HEK293 (cell line): ENCODE measurements at regions not wholly inside any gene's neighbourhood (a gene's known extent, or its start where the extent isn't known, plus 50 kb on each side); places are given as distances from the start of the nearest gene placed in this dataset.

Experiments
- CTCF ChIA-PET: fragments of 350-600 bp; formaldehyde crosslinking; extraction: SDS; loops from one replicate; lab custom pipeline; 2021; ENCODE audit warnings: antibody characterized with exemption; lab: Yijun Ruan, JAX
- POLR2A ChIA-PET: fragments of 300-600 bp; formaldehyde crosslinking; extraction: SDS; loops from one replicate; lab custom pipeline; 2020; ENCODE audit warnings: antibody characterized with exemption, inconsistent platforms; lab: Yijun Ruan, JAX
- H3K27ac ChIP-seq: fragments of 200-500 bp; sonication (Bioruptor generic); 2 replicates; pipeline ENCODE4 v1.5.1; 2014; ENCODE audit warnings: low read depth, low read length, control low read depth, inconsistent platforms; ENCODE audit errors: extremely low read depth
- H3K36me3 ChIP-seq, 2 experiments: fragments of 200-500 bp in 1 of 2; sonication (Bioruptor generic) in 1 of 2; 1 replicate in 1 of 2; 2 replicates in 1 of 2; pipeline ENCODE4 v1.5.1; 2014 to 2017; ENCODE audit warnings: inconsistent platforms in 2 of 2, low read length in 2 of 2; ENCODE audit not compliant: control insufficient read depth in 2 of 2, insufficient read depth in 1 of 2
- H3K4me1 ChIP-seq: fragments of 200-500 bp; sonication (Bioruptor generic); 2 replicates; pipeline ENCODE4 v1.5.1; 2014; ENCODE audit warnings: mild to moderate bottlenecking, low read length, inconsistent platforms; ENCODE audit not compliant: control insufficient read depth, insufficient read depth
- H3K4me3 ChIP-seq: 2 replicates; pipeline ENCODE4 v1.5.1; 2011; ENCODE audit warnings: low read depth, mild to moderate bottlenecking, control low read depth, low read length, moderate library complexity
- H3K9me3 ChIP-seq: fragments of 200-500 bp; sonication (Bioruptor generic); 2 replicates; pipeline ENCODE4 v1.5.1; 2014; ENCODE audit warnings: low read depth, low read length, inconsistent platforms; ENCODE audit not compliant: control insufficient read depth, insufficient read depth
- BCL11B ChIP-seq: fragments of 450-650 bp; formaldehyde crosslinking; IDR thresholded peaks from 2 replicates; pipeline ENCODE4 v1.5.1; 2016; ENCODE audit warnings: low read depth, missing biosample characterization, missing genetic modification characterization
- KLF7 ChIP-seq: fragments of 450-650 bp; formaldehyde crosslinking; IDR thresholded peaks from 2 replicates; pipeline ENCODE4 v1.5.1; 2016; ENCODE audit warnings: missing biosample characterization, missing genetic modification characterization, borderline replicate concordance
- MYNN ChIP-seq: fragments of 450-650 bp; formaldehyde crosslinking; IDR thresholded peaks from 2 replicates; pipeline ENCODE4 v1.5.1; 2016; ENCODE audit warnings: missing biosample characterization, missing genetic modification characterization, borderline replicate concordance
- PBX3 ChIP-seq: sonication (generic); formaldehyde crosslinking; IDR thresholded peaks from 2 replicates; pipeline ENCODE4 v1.8.1; 2022; ENCODE audit warnings: mild to moderate bottlenecking, moderate library complexity, missing genetic modification reagents
- PRDM4 ChIP-seq: fragments of 450-650 bp; formaldehyde crosslinking; IDR thresholded peaks from 2 replicates; pipeline ENCODE4 v1.5.1; 2017; ENCODE audit warnings: missing biosample characterization, missing genetic modification characterization
- PRDM6 ChIP-seq: fragments of 450-650 bp; formaldehyde crosslinking; IDR thresholded peaks from 2 replicates; pipeline ENCODE4 v1.5.1; 2017; ENCODE audit warnings: missing biosample characterization, missing genetic modification characterization
- REST ChIP-seq: fragments of 450-650 bp; formaldehyde crosslinking; IDR thresholded peaks from 2 replicates; pipeline ENCODE4 v1.5.1; 2016; ENCODE audit warnings: missing biosample characterization, missing genetic modification characterization
- SP3 ChIP-seq: fragments of 450-650 bp; formaldehyde crosslinking; IDR thresholded peaks from 2 replicates; pipeline ENCODE4 v1.5.1; 2016; ENCODE audit warnings: missing biosample characterization, missing genetic modification characterization
- ZBTB11 ChIP-seq: fragments of 450-650 bp; formaldehyde crosslinking; conservative IDR thresholded peaks from 2 replicates; pipeline ENCODE4 v1.5.1; 2016; ENCODE audit warnings: low read depth, missing biosample characterization, missing genetic modification characterization
- ZNF132 ChIP-seq: fragments of 450-650 bp; formaldehyde crosslinking; IDR thresholded peaks from 2 replicates; pipeline ENCODE4 v1.5.1; 2017; ENCODE audit warnings: missing biosample characterization, missing genetic modification characterization, borderline replicate concordance
- ZNF146 ChIP-seq: fragments of 450-650 bp; formaldehyde crosslinking; IDR thresholded peaks from 2 replicates; pipeline ENCODE4 v1.5.1; 2016; ENCODE audit warnings: missing biosample characterization, missing genetic modification characterization
- ZNF214 ChIP-seq: fragments of 450-650 bp; formaldehyde crosslinking; IDR thresholded peaks from 2 replicates; pipeline ENCODE4 v1.5.1; 2017; ENCODE audit warnings: missing biosample characterization, mild to moderate bottlenecking, missing genetic modification characterization, borderline replicate concordance
- ZNF274 ChIP-seq, 2 experiments: fragments of 200-500 bp in 1 of 2; fragments of 450-650 bp in 1 of 2; sonication (Bioruptor generic) in 1 of 2; formaldehyde crosslinking in 1 of 2; IDR thresholded peaks; 2 replicates each; pipeline versions ENCODE4 v1.5.1 to v1.6.1; 2014 to 2016; ENCODE audit warnings: borderline replicate concordance in 1 of 2, inconsistent platforms in 1 of 2, low read length in 1 of 2, missing biosample characterization in 1 of 2, missing genetic modification characterization in 1 of 2
- ZNF404 ChIP-seq: fragments of 450-650 bp; formaldehyde crosslinking; IDR thresholded peaks from 2 replicates; pipeline ENCODE4 v1.5.1; 2017; ENCODE audit warnings: missing biosample characterization, missing genetic modification characterization
- ZNF423 ChIP-seq: fragments of 450-650 bp; formaldehyde crosslinking; IDR thresholded peaks from 2 replicates; pipeline ENCODE4 v1.5.1; 2016; ENCODE audit warnings: missing biosample characterization, missing genetic modification characterization
- ZNF449 ChIP-seq: fragments of 450-650 bp; formaldehyde crosslinking; IDR thresholded peaks from 2 replicates; pipeline ENCODE4 v1.5.1; 2017; ENCODE audit warnings: missing biosample characterization, mild to moderate bottlenecking, missing genetic modification characterization, moderate library complexity
- ZNF501 ChIP-seq: fragments of 450-650 bp; formaldehyde crosslinking; IDR thresholded peaks from 2 replicates; pipeline ENCODE4 v1.5.1; 2016; ENCODE audit warnings: missing biosample characterization, missing genetic modification characterization
- ZNF560 ChIP-seq: fragments of 450-650 bp; formaldehyde crosslinking; IDR thresholded peaks from 2 replicates; pipeline ENCODE4 v1.5.1; 2017; ENCODE audit warnings: missing biosample characterization, missing genetic modification characterization, borderline replicate concordance
- ZNF626 ChIP-seq: fragments of 450-650 bp; sonication (Bioruptor Pico); formaldehyde crosslinking; IDR thresholded peaks from 2 replicates; pipeline ENCODE4 v1.5.1; 2018; ENCODE audit warnings: missing biosample characterization, missing genetic modification characterization, inconsistent platforms
- ZNF704 ChIP-seq: fragments of 450-650 bp; formaldehyde crosslinking; IDR thresholded peaks from 2 replicates; pipeline ENCODE4 v1.5.1; 2016; ENCODE audit warnings: missing biosample characterization, missing genetic modification characterization

- TF ChIP-seq ZNF626 (tag by site-specific recombination) (no peak), PBX3 (CRISPR knock-in tag) (no peak), ZNF274 (IDR thresholded peaks at IDR 0.05; ENCODE audit: low read length) (no peak), ZNF274 (tag by site-specific recombination; IDR thresholded peaks at IDR 0.05; ENCODE audit: borderline replicate concordance) (no peak), REST (tag by site-specific recombination) (no peak)
Observed at GRCh38 chrX:8272821-8273220, 101.8 kb upstream of the VCX2 start (continued).

- no peaks in the 10 kb centered on the region for H3K9me3 ChIP-seq
- no peak overlapping the region for H3K27ac ChIP-seq
- POLR2A ChIA-PET: no interaction called here
- H3K4me3 ChIP-seq: no peak overlapping the region
- CTCF ChIA-PET: no interaction called here
- H3K36me3 ChIP-seq: no peaks in the 10 kb centered on the region
- H3K4me1 ChIP-seq: no peaks in the 10 kb centered on the region
- TF ChIP-seq PRDM4 (tag by site-specific recombination) (no peak), KLF7 (no peak), ZNF146 (tag by site-specific recombination) (no peak), ZNF132 (tag by site-specific recombination) (no peak), MYNN (tag by site-specific recombination) (no peak), ZNF404 (tag by site-specific recombination) (no peak), ZNF704 (tag by site-specific recombination) (no peak), ZNF214 (tag by site-specific recombination) (no peak), ZNF501 (no peak), SP3 (tag by site-specific recombination) (no peak), PRDM6 (no peak), ZNF449 (tag by site-specific recombination) (no peak), BCL11B (tag by site-specific recombination) (no peak), ZNF423 (tag by site-specific recombination) (no peak), ZNF560 (tag by site-specific recombination) (no peak), ZBTB11 (tag by site-specific recombination) (no peak)
Observed at GRCh38 chrX:8273451-8273895, 102.4 kb upstream of the VCX2 start.
